Esophagus muscularis mucosa (tissue), 4 donors: ENCODE measurements at regions not wholly inside any gene's neighbourhood (a gene's known extent, or its start where the extent isn't known, plus 50 kb on each side); places are given as distances from the start of the nearest gene placed in this dataset.

Experiments
- CTCF ChIP-seq, 3 experiments: fragments of 200-600 bp in 2 of 3; fragments of 450-650 bp in 1 of 3; sonication (generic) in 2 of 3; IDR thresholded peaks; one replicate each; pipeline ENCODE4 v1.5.1; 2017 to 2019; ENCODE audit warnings: antibody characterized with exemption in 3 of 3, mild to moderate bottlenecking in 2 of 3, moderate library complexity in 1 of 3
- EP300 ChIP-seq: sonication (generic); formaldehyde crosslinking; IDR thresholded peaks from one replicate; pipeline ENCODE4 v1.6.1; 2017; ENCODE audit warnings: antibody characterized with exemption
- POLR2A ChIP-seq: fragments of 450-650 bp; IDR thresholded peaks from one replicate; pipeline ENCODE4 v1.6.1; 2017; ENCODE audit warnings: antibody characterized with exemption, moderate library complexity, mild to moderate bottlenecking, low read depth
- POLR2AphosphoS5 ChIP-seq, 2 donors: sonication (generic); formaldehyde crosslinking; IDR thresholded peaks; one replicate each; pipeline ENCODE4 v1.6.1; 2017; ENCODE audit warnings: antibody characterized with exemption in 2 of 2

- TF ChIP-seq POLR2A (no peak), CTCF (IDR thresholded peaks at IDR 0.05) (no peak), EP300 (no peak), POLR2AphosphoS5 (IDR thresholded peaks at IDR 0.05) (no peak)
These were observed 126.7 kb downstream of the ARL4A start for GRCh38 chr7:12814107-12814506.
